ENCODE measurements at regions not wholly inside any gene's neighbourhood (a gene's known extent, or its start where the extent isn't known, plus 50 kb on each side); places are given as distances from the start of the nearest gene placed in this dataset.

DNA sequence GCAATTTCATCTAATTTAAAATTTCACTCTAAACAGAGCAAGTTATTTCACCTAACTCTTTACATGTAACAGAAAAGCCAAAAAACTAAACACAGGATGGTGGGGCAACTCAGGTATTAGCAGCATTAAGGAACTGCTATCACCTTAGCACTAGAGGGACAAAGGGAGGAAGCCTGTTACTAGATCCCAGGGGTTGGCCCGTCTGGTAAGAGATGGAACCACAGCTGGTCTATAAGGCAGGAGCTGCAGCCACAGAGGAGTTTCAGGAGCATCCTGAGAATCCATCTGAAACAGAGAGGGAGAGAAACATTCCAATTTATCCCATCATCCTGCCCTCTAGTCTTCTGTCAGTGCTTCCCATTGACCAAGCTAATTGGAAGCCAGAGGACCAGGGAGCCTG, 300.3 kb downstream of the MRPS30 start:
- no peaks in the 10 kb centered on the region for H3K27me3 Mint-ChIP-seq (ENCODE audit: low read depth)
- H3K36me3 Mint-ChIP-seq (ENCODE audit: low read depth): no peaks in the 10 kb centered on the region
- no peak for DNase-seq (ENCODE audit: low read depth, low spot score)
- H3K27ac Mint-ChIP-seq (ENCODE audit: unreplicated experiment): no peak overlapping the region
- H3K9me3 Mint-ChIP-seq: no peaks in the 10 kb centered on the region
- no peak overlapping the region for H3K4me3 Mint-ChIP-seq
- H3K4me1 Mint-ChIP-seq: peaks cover 4% of the 10 kb centered on the region
- TF ChIP-seq, protein P1, sequence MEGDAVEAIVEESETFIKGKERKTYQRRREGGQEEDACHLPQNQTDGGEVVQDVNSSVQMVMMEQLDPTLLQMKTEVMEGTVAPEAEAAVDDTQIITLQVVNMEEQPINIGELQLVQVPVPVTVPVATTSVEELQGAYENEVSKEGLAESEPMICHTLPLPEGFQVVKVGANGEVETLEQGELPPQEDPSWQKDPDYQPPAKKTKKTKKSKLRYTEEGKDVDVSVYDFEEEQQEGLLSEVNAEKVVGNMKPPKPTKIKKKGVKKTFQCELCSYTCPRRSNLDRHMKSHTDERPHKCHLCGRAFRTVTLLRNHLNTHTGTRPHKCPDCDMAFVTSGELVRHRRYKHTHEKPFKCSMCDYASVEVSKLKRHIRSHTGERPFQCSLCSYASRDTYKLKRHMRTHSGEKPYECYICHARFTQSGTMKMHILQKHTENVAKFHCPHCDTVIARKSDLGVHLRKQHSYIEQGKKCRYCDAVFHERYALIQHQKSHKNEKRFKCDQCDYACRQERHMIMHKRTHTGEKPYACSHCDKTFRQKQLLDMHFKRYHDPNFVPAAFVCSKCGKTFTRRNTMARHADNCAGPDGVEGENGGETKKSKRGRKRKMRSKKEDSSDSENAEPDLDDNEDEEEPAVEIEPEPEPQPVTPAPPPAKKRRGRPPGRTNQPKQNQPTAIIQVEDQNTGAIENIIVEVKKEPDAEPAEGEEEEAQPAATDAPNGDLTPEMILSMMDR (conservative IDR thresholded peaks at IDR 0.05): no peak

DNA sequence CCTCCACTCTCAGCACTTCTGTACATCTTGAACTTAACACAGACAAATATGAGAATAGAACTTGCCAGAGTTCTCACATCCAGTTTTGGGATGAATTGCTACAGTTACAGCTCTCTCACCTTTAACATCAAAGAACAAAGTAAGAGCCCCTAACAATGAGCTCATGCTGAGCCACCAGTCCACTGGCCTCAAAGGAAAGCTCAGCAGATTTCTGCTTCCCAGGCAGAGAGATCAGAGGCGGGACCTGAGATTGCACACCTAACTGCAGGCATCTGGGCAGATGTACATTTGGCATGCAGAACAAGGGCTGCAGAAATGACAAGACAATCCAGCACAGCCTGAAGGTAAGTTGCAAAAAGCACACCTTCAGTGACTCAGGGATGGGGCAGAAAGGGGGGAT, 300.9 kb downstream of the MRPS30 start:
- no peak for DNase-seq (ENCODE audit: low read depth, low spot score)
- no peaks in the 10 kb centered on the region for H3K27me3 Mint-ChIP-seq (ENCODE audit: low read depth)
- TF ChIP-seq, protein P1 (conservative IDR thresholded peaks at IDR 0.05): no peak
- H3K4me1 Mint-ChIP-seq: peaks cover 4% of the 10 kb centered on the region
- H3K9me3 Mint-ChIP-seq: no peaks in the 10 kb centered on the region
- H3K4me3 Mint-ChIP-seq: no peak overlapping the region
- H3K27ac Mint-ChIP-seq (ENCODE audit: unreplicated experiment): no peak overlapping the region
- H3K36me3 Mint-ChIP-seq (ENCODE audit: low read depth): no peaks in the 10 kb centered on the region

- H3K27me3 Mint-ChIP-seq (ENCODE audit: low read depth): no peaks in the 10 kb centered on the region
- no peak overlapping the region for H3K4me3 Mint-ChIP-seq
- TF ChIP-seq, protein P1 (conservative IDR thresholded peaks at IDR 0.05): no peak
- no peaks in the 10 kb centered on the region for H3K36me3 Mint-ChIP-seq (ENCODE audit: low read depth)
- H3K9me3 Mint-ChIP-seq: no peaks in the 10 kb centered on the region
- peaks cover 4% of the 10 kb centered on the region for H3K4me1 Mint-ChIP-seq
- DNase-seq (ENCODE audit: low read depth, low spot score): no peak
- no peak overlapping the region for H3K27ac Mint-ChIP-seq (ENCODE audit: unreplicated experiment)
Observed at GRCh38 chr5:45110399-45110798, 301.7 kb downstream of the MRPS30 start.

DNA sequence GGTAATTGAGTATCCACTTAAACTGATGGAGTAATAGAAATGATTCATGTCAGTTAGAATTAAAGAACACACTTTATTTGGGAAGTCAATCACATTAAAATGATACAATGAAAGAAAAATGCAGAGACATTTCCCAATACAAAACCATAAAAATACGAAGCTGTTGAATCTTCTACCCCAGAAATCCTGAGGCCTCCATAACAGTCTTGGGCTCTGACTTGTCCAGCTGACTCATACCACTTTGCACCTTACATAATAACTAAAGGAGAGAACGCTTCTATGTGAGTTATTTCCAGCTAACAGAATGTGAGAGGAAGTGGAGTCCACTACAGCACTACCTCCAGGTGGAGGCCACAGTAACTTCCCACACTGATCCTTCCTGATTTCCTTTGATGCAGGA, 305.0 kb downstream of the MRPS30 start:
- no peak for DNase-seq (ENCODE audit: low read depth, low spot score)
- no peak overlapping the region for H3K4me3 Mint-ChIP-seq
- peaks cover 4% of the 10 kb centered on the region for H3K4me1 Mint-ChIP-seq
- TF ChIP-seq, protein P1 (conservative IDR thresholded peaks at IDR 0.05): no peak
- H3K36me3 Mint-ChIP-seq (ENCODE audit: low read depth): no peaks in the 10 kb centered on the region
- H3K9me3 Mint-ChIP-seq: peaks cover 6% of the 10 kb centered on the region
- H3K27me3 Mint-ChIP-seq (ENCODE audit: low read depth): no peaks in the 10 kb centered on the region
- H3K27ac Mint-ChIP-seq (ENCODE audit: unreplicated experiment): no peak overlapping the region

DNA sequence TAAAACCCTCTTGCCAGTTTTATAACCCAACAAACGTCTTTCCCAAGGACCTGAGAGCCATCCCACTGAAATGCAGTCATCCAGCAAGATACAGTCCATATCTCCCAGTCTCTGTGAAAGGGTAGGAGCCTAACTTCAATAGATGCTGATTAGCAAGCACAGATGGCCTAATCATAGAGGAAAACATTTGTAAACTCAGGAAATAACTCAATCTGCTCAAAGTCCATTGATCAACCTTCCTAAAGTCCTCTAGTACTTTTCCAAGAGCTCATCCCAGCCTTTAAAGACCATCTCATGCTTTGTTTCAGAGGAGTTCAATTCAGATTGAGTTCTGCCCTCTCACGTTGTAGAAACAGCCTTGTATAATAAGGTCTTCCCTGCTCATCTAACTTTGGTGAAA, 324.2 kb downstream of the MRPS30 start:
- TF ChIP-seq, protein P1 (conservative IDR thresholded peaks at IDR 0.05): no peak
- Mint-ChIP-seq H3K4me3 (no peak overlapping the region), H3K27ac (ENCODE audit: unreplicated experiment) (no peak overlapping the region), H3K27me3 (ENCODE audit: low read depth) (no peaks in the 10 kb centered on the region), H3K9me3 (peaks cover 5% of the 10 kb centered on the region), H3K36me3 (ENCODE audit: low read depth) (no peaks in the 10 kb centered on the region), H3K4me1 (no peaks in the 10 kb centered on the region)
- DNase-seq (ENCODE audit: low read depth, low spot score): no peak

GRCh38 chr5:45162974-45163373, 354.2 kb downstream of the MRPS30 start:
- Mint-ChIP-seq H3K4me1 (no peaks in the 10 kb centered on the region), H3K4me3 (no peak overlapping the region), H3K9me3 (peaks cover 5% of the 10 kb centered on the region), H3K27ac (ENCODE audit: unreplicated experiment) (no peak overlapping the region), H3K27me3 (ENCODE audit: low read depth) (no peaks in the 10 kb centered on the region), H3K36me3 (ENCODE audit: low read depth) (no peaks in the 10 kb centered on the region)
- TF ChIP-seq, protein P1 (conservative IDR thresholded peaks at IDR 0.05): no peak
- DNase-seq (ENCODE audit: low read depth, low spot score): no peak
